ENCODE measurements at regions not wholly inside any gene's neighbourhood (a gene's known extent, or its start where the extent isn't known, plus 50 kb on each side); places are given as distances from the start of the nearest gene placed in this dataset.

- DNase-seq = no peak
These were observed 282.1 kb upstream of the NT5C1B start for GRCh38 chr2:18871430-18871829.

GRCh38 chr2:18870307-18870706, 280.9 kb upstream of the NT5C1B start:
- no peak for DNase-seq

- DNase-seq = no peak
These were observed 272.6 kb upstream of the NT5C1B start for GRCh38 chr2:18861951-18862350.

GRCh38 chr2:18860179-18860578, 270.8 kb upstream of the NT5C1B start:
- DNase-seq = no peak

GRCh38 chr2:18856765-18857164, 267.4 kb upstream of the NT5C1B start:
- DNase-seq = no peak

GRCh38 chr2:18855027-18855426, 265.7 kb upstream of the NT5C1B start:
- DNase-seq = no peak

GRCh38 chr2:18849841-18850578, 260.6 kb upstream of the NT5C1B start:
- DNase-seq = no peak

GRCh38 chr2:18848646-18849045, 259.3 kb upstream of the NT5C1B start:
- no peak for DNase-seq

GRCh38 chr2:18845854-18846445, 256.6 kb upstream of the NT5C1B start:
- DNase-seq = no peak

- no peak for DNase-seq
These were observed 253.5 kb upstream of the NT5C1B start for GRCh38 chr2:18842836-18843235.

GRCh38 chr2:18841248-18842150, 252.1 kb upstream of the NT5C1B start:
- DNase-seq = no peak

GRCh38 chr2:18837240-18837639, 247.9 kb upstream of the NT5C1B start:
- no peak for DNase-seq

- DNase-seq = no peak
These were observed 247.1 kb upstream of the NT5C1B start for GRCh38 chr2:18836436-18836835.

- DNase-seq = no peak
These were observed 246.4 kb upstream of the NT5C1B start for GRCh38 chr2:18835787-18836186.

- no peak for DNase-seq
These were observed 245.0 kb upstream of the NT5C1B start for GRCh38 chr2:18834341-18834740.

- DNase-seq = no peak
These were observed 244.6 kb upstream of the NT5C1B start for GRCh38 chr2:18833941-18834340.

GRCh38 chr2:18831916-18832510, 242.6 kb upstream of the NT5C1B start:
- no peak for DNase-seq

- no peak for DNase-seq
These were observed 241.6 kb upstream of the NT5C1B start for GRCh38 chr2:18830962-18831361.

- no peak for DNase-seq
These were observed 240.6 kb upstream of the NT5C1B start for GRCh38 chr2:18829976-18830375.

- no peak for DNase-seq
These were observed 240.0 kb upstream of the NT5C1B start for GRCh38 chr2:18829251-18829902.

GRCh38 chr2:18828296-18828695, 238.9 kb upstream of the NT5C1B start:
- DNase-seq = no peak

- DNase-seq = no peak
These were observed 236.5 kb upstream of the NT5C1B start for GRCh38 chr2:18825838-18826237.

- DNase-seq = no peak
These were observed 235.5 kb upstream of the NT5C1B start for GRCh38 chr2:18824915-18825314.
